SU-DHL-6 (cell line): ENCODE measurements at regions not wholly inside any gene's neighbourhood (a gene's known extent, or its start where the extent isn't known, plus 50 kb on each side); places are given as distances from the start of the nearest gene placed in this dataset.

Experiments used
- H2AFZ ChIP-seq: fragments of 200-600 bp; sonication (generic); 2 replicates; pipeline ENCODE4 v1.6.1; 2014; ENCODE audit warnings: low read depth, mild to moderate bottlenecking, moderate library complexity, mixed read lengths, antibody characterized with exemption, low read length; ENCODE audit not compliant: severe bottlenecking
- H3F3A ChIP-seq: fragments of 200-600 bp; shearing (Covaris generic); 2 replicates; pipeline ENCODE4 v1.6.0; 2016; ENCODE audit warnings: antibody characterized with exemption, mild to moderate bottlenecking; ENCODE audit not compliant: insufficient read depth
- H3K27ac ChIP-seq: fragments of 200-600 bp; sonication (generic); 2 replicates; pipeline ENCODE4 v1.5.1; 2016; ENCODE audit warnings: low read depth, mild to moderate bottlenecking, low read length, moderate library complexity, mixed read lengths
- H3K27me3 ChIP-seq: fragments of 200-600 bp; sonication (generic), shearing (Covaris generic); 2 replicates; pipeline ENCODE4 v1.6.0; 2014; ENCODE audit warnings: mild to moderate bottlenecking, low read length
- H3K36me3 ChIP-seq: fragments of 200-600 bp; sonication (generic); 2 replicates; pipeline ENCODE4 v1.6.1; 2014; ENCODE audit warnings: mild to moderate bottlenecking, low read length, mixed read lengths
- H3K4me2 ChIP-seq: fragments of 300-600, 200-600 bp; shearing (Covaris generic), sonication (generic); 2 replicates; pipeline ENCODE4 v1.6.0; 2014; ENCODE audit warnings: low read length, low read depth, mild to moderate bottlenecking; ENCODE audit not compliant: poor library complexity, severe bottlenecking
- H3K4me3 ChIP-seq: fragments of 200-600 bp; sonication (generic); 2 replicates; pipeline ENCODE4 v1.5.1; 2014; ENCODE audit warnings: antibody characterized with exemption, low read length, mild to moderate bottlenecking, mixed read lengths; ENCODE audit not compliant: insufficient read depth, poor library complexity, severe bottlenecking
- H3K79me2 ChIP-seq: fragments of 200-600 bp; sonication (generic); 2 replicates; pipeline ENCODE4 v1.6.1; 2014; ENCODE audit warnings: mild to moderate bottlenecking, low read length, moderate library complexity; ENCODE audit not compliant: insufficient read depth
- H3K9ac ChIP-seq: fragments of 200-600 bp; sonication (generic); 2 replicates; pipeline ENCODE4 v1.7.0; 2014; ENCODE audit warnings: mild to moderate bottlenecking, low read length
- H3K9me2 ChIP-seq: fragments of 200-600 bp; sonication (generic); replicated peaks from 2 replicates; pipeline ENCODE4 v1.6.1; 2014; ENCODE audit warnings: low read length; ENCODE audit not compliant: insufficient read depth
- H3K9me3 ChIP-seq: fragments of 200-600 bp; sonication (generic); 2 replicates; pipeline ENCODE4 v1.6.1; 2014; ENCODE audit warnings: low read length, mixed read lengths; ENCODE audit not compliant: insufficient read depth
- H4K20me1 ChIP-seq: fragments of 200-600 bp; sonication (generic); 2 replicates; pipeline ENCODE4 v1.6.1; 2014; ENCODE audit warnings: low read depth, mild to moderate bottlenecking, antibody characterized with exemption, low read length, moderate library complexity, mixed read lengths
- EZH2phosphoT487 ChIP-seq: fragments of 200-600 bp; sonication (generic), shearing (Covaris generic); conservative IDR thresholded peaks from 2 replicates; pipeline ENCODE4 v1.6.1; 2018; ENCODE audit warnings: mild to moderate bottlenecking, antibody characterized with exemption, low read length, moderate library complexity, mixed read lengths
- TF ChIP-seq, protein P1 (sequence below): fragments of 200-600 bp; sonication (generic); IDR thresholded peaks from one replicate; pipeline ENCODE4 v1.5.1; 2017; ENCODE audit warnings: antibody characterized with exemption, mild to moderate bottlenecking, low read length, moderate library complexity; ENCODE audit not compliant: insufficient read depth, poor library complexity, severe bottlenecking

DNA sequence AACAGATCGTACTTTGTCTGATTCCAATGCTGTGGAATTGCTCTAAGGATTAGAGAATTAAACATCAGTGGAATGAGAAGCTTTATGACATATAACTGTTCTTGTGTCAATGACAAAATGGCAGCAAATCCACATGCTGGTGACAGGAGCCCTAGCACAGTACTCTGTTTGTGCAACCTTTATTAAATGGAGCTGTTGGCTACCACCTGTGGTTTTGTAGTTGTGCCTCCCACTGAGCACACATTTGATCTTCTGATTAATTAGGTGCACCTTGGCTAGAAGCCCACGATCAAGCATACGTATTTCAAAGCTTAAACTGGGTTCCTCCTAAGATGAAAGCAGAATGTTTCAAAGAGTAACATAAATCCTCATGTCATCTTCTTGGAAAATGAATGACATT lies 394.0 kb upstream of the IGFBP7 start:
- H3K9ac ChIP-seq: no peak overlapping the region
- H3K9me2 ChIP-seq: no peaks in the 10 kb centered on the region
- no peak overlapping the region for H2AFZ ChIP-seq
- H3K9me3 ChIP-seq: no peaks in the 10 kb centered on the region
- H3K36me3 ChIP-seq: no peaks in the 10 kb centered on the region
- no peaks in the 10 kb centered on the region for H3K27me3 ChIP-seq
- TF ChIP-seq, protein P1, sequence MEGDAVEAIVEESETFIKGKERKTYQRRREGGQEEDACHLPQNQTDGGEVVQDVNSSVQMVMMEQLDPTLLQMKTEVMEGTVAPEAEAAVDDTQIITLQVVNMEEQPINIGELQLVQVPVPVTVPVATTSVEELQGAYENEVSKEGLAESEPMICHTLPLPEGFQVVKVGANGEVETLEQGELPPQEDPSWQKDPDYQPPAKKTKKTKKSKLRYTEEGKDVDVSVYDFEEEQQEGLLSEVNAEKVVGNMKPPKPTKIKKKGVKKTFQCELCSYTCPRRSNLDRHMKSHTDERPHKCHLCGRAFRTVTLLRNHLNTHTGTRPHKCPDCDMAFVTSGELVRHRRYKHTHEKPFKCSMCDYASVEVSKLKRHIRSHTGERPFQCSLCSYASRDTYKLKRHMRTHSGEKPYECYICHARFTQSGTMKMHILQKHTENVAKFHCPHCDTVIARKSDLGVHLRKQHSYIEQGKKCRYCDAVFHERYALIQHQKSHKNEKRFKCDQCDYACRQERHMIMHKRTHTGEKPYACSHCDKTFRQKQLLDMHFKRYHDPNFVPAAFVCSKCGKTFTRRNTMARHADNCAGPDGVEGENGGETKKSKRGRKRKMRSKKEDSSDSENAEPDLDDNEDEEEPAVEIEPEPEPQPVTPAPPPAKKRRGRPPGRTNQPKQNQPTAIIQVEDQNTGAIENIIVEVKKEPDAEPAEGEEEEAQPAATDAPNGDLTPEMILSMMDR: no peak
- TF ChIP-seq EZH2phosphoT487: no peak
- H3K27ac ChIP-seq: no peak overlapping the region
- no peak overlapping the region for H3K4me2 ChIP-seq
- no peak overlapping the region for H3K4me3 ChIP-seq
- no peaks in the 10 kb centered on the region for H3F3A ChIP-seq
- no peaks in the 10 kb centered on the region for H4K20me1 ChIP-seq
- no peaks in the 10 kb centered on the region for H3K79me2 ChIP-seq

DNA sequence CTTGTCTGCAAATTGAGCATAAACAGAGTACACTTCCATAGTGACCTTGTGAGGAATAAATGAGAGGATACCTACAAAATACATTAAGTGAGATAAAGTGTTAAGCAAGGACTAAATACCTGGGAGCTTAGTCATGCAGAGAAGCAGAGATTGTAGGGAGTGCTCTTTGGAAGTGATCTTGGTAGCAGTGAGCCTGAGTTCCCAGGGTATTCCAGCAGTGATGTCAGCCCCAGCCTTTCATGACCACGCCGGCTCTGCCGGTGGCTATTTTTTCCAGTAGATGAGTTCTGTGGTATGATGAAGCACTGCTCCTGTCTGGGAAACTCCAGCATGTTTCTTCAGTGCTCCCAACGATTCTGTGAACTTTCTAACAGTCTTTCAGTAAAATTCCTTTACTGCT lies 391.5 kb upstream of the IGFBP7 start:
- H3K9ac ChIP-seq: no peak overlapping the region
- H2AFZ ChIP-seq: no peak overlapping the region
- H3K36me3 ChIP-seq: no peaks in the 10 kb centered on the region
- H3K27me3 ChIP-seq: no peaks in the 10 kb centered on the region
- no peaks in the 10 kb centered on the region for H4K20me1 ChIP-seq
- no peak overlapping the region for H3K27ac ChIP-seq
- H3K9me2 ChIP-seq: no peaks in the 10 kb centered on the region
- no peaks in the 10 kb centered on the region for H3K79me2 ChIP-seq
- no peaks in the 10 kb centered on the region for H3F3A ChIP-seq
- H3K4me2 ChIP-seq: no peak overlapping the region
- TF ChIP-seq, protein P1: no peak
- no peak for TF ChIP-seq EZH2phosphoT487
- no peaks in the 10 kb centered on the region for H3K9me3 ChIP-seq
- no peak overlapping the region for H3K4me3 ChIP-seq

DNA sequence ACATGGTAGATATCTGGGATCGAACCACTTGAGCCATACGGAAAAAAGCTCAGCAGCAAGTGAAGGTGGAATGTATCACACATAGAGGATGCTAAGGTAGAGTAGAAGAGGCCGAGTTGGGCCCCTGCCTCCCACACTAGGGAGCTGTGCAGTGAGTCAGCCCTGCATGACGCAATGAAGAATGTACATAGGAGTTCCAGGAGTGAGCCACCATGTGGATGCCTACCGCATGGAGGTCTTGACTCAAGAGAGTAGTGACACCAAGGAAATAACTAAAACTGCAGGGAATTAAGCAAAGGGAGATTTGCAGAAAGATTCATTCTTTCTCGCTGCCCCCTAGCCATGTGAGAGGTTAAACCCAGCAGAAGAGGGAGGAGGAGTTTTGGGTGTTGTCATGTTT lies 389.6 kb upstream of the IGFBP7 start:
- TF ChIP-seq EZH2phosphoT487: no peak
- TF ChIP-seq, protein P1: no peak
- Histone ChIP-seq H3K27me3 (no peaks in the 10 kb centered on the region), H4K20me1 (no peaks in the 10 kb centered on the region), H3K27ac (no peak overlapping the region), H3K79me2 (no peaks in the 10 kb centered on the region), H2AFZ (no peak overlapping the region), H3K36me3 (no peaks in the 10 kb centered on the region), H3K9me3 (no peaks in the 10 kb centered on the region), H3K9me2 (no peaks in the 10 kb centered on the region), H3K4me3 (no peak overlapping the region), H3F3A (no peaks in the 10 kb centered on the region), H3K9ac (no peak overlapping the region), H3K4me2 (no peak overlapping the region)
